ENCODE measurements at regions not wholly inside any gene's neighbourhood (a gene's known extent, or its start where the extent isn't known, plus 50 kb on each side); places are given as distances from the start of the nearest gene placed in this dataset.
"Not testable (repeated sequence)": the region's sequence is repeated elsewhere in the genome, so short reads cannot be mapped to it uniquely, and the experiment has no call there.

GRCh38 chr4:13990596-13991589 lies 363.4 kb upstream of the BOD1L1 start:
- TF ChIP-seq CTCF (IDR thresholded peaks at IDR 0.05; ENCODE audit: extremely low read depth, insufficient read depth, missing control alignments): no peak
- DNase-seq (ENCODE audit: low spot score): no peak
- in situ Hi-C loops (cut with MboI; ENCODE audit: low pct_unique_long_range_greater_than_20kb, low sequenced_read_pairs, unreplicated experiment): no loop called here

- in situ Hi-C loops (cut with MboI; ENCODE audit: low pct_unique_long_range_greater_than_20kb, low sequenced_read_pairs, unreplicated experiment): no loop called here
- TF ChIP-seq CTCF (IDR thresholded peaks at IDR 0.05; ENCODE audit: extremely low read depth, insufficient read depth, missing control alignments): no peak
- no peak for DNase-seq (ENCODE audit: low spot score)
These were observed 364.5 kb upstream of the BOD1L1 start for GRCh38 chr4:13992041-13992440.

GRCh38 chr4:13992975-13993520 lies 365.5 kb upstream of the BOD1L1 start:
- DNase-seq (ENCODE audit: low spot score): no peak
- in situ Hi-C loops (cut with MboI; ENCODE audit: low pct_unique_long_range_greater_than_20kb, low sequenced_read_pairs, unreplicated experiment): no loop called here
- TF ChIP-seq CTCF (IDR thresholded peaks at IDR 0.05; ENCODE audit: extremely low read depth, insufficient read depth, missing control alignments): no peak

- TF ChIP-seq CTCF (IDR thresholded peaks at IDR 0.05; ENCODE audit: extremely low read depth, insufficient read depth, missing control alignments): no peak
- no peak for DNase-seq (ENCODE audit: low spot score)
- in situ Hi-C loops (cut with MboI; ENCODE audit: low pct_unique_long_range_greater_than_20kb, low sequenced_read_pairs, unreplicated experiment): no loop called here
These were observed 366.5 kb upstream of the BOD1L1 start for GRCh38 chr4:13994016-13994415.

GRCh38 chr4:13998850-13999445 lies 371.4 kb upstream of the BOD1L1 start:
- no peak for TF ChIP-seq CTCF (IDR thresholded peaks at IDR 0.05; ENCODE audit: extremely low read depth, insufficient read depth, missing control alignments)
- no peak for DNase-seq (ENCODE audit: low spot score)
- in situ Hi-C loops (cut with MboI; ENCODE audit: low pct_unique_long_range_greater_than_20kb, low sequenced_read_pairs, unreplicated experiment): no loop called here

- in situ Hi-C loops (cut with MboI; ENCODE audit: low pct_unique_long_range_greater_than_20kb, low sequenced_read_pairs, unreplicated experiment): no loop called here
- no peak for DNase-seq (ENCODE audit: low spot score)
- no peak for TF ChIP-seq CTCF (IDR thresholded peaks at IDR 0.05; ENCODE audit: extremely low read depth, insufficient read depth, missing control alignments)
These were observed 372.7 kb upstream of the BOD1L1 start for GRCh38 chr4:14000091-14000814.

- in situ Hi-C loops (cut with MboI; ENCODE audit: low pct_unique_long_range_greater_than_20kb, low sequenced_read_pairs, unreplicated experiment); DNase-seq (ENCODE audit: low spot score): not testable (repeated sequence)
These were observed 374.8 kb upstream of the BOD1L1 start for GRCh38 chr4:14002331-14002730.
